Jurkat, Clone E6-1 (cell line): ENCODE measurements at regions not wholly inside any gene's neighbourhood (a gene's known extent, or its start where the extent isn't known, plus 50 kb on each side); places are given as distances from the start of the nearest gene placed in this dataset.
"Not testable (repeated sequence)": the region's sequence is repeated elsewhere in the genome, so short reads cannot be mapped to it uniquely, and the experiment has no call there.

Experiments
- DNase-seq: peaks from one replicate; pipeline ENCODE4 v3.0.0-alpha.2; 2011; ENCODE audit warnings: low read depth, low spot score
- H3K4me3 ChIP-seq: 2 replicates; pipeline ENCODE4 v1.5.1; 2011; ENCODE audit warnings: mild to moderate bottlenecking, low read length, control low read depth, moderate library complexity

- H3K4me3 ChIP-seq = no peak overlapping the region
- DNase-seq = no peak
These were observed 145.1 kb upstream of the SMYD2 start for GRCh38 chr1:214135886-214136285.

- H3K4me3 ChIP-seq = no peak overlapping the region
- peak; percentile 62 for DNase-seq
These were observed 144.5 kb upstream of the SMYD2 start for GRCh38 chr1:214136324-214136919.

- DNase-seq = no peak
- H3K4me3 ChIP-seq = no peak overlapping the region
These were observed 139.5 kb upstream of the SMYD2 start for GRCh38 chr1:214141486-214141885.

- DNase-seq = no peak
- no peak overlapping the region for H3K4me3 ChIP-seq
These were observed 137.7 kb upstream of the SMYD2 start for GRCh38 chr1:214143006-214143992.

GRCh38 chr1:214144521-214144920 lies 136.4 kb upstream of the SMYD2 start:
- DNase-seq = not testable (repeated sequence)

GRCh38 chr1:214146523-214146922 lies 134.4 kb upstream of the SMYD2 start:
- no peak for DNase-seq

More at GRCh38 chr1:214144521-214144920, 136.4 kb upstream of the SMYD2 start:
- not testable (repeated sequence) for H3K4me3 ChIP-seq

GRCh38 chr1:214154596-214155292 lies 126.2 kb upstream of the SMYD2 start:
- no peak overlapping the region for H3K4me3 ChIP-seq
- no peak for DNase-seq

More at GRCh38 chr1:214146523-214146922, 134.4 kb upstream of the SMYD2 start:
- no peak overlapping the region for H3K4me3 ChIP-seq

- DNase-seq = no peak
- no peak overlapping the region for H3K4me3 ChIP-seq
These were observed 124.9 kb upstream of the SMYD2 start for GRCh38 chr1:214155987-214156625.

- DNase-seq = no peak
- H3K4me3 ChIP-seq = no peak overlapping the region
These were observed 116.8 kb upstream of the SMYD2 start for GRCh38 chr1:214164173-214164572.

- no peak for DNase-seq
- H3K4me3 ChIP-seq = no peak overlapping the region
These were observed 115.0 kb upstream of the SMYD2 start for GRCh38 chr1:214165850-214166374.

GRCh38 chr1:214174508-214175199 lies 106.3 kb upstream of the SMYD2 start:
- H3K4me3 ChIP-seq = no peak overlapping the region
- DNase-seq = no peak

- no peak overlapping the region for H3K4me3 ChIP-seq
- no peak for DNase-seq
These were observed 102.9 kb upstream of the SMYD2 start for GRCh38 chr1:214178102-214178501.

GRCh38 chr1:214184992-214185391 lies 96.0 kb upstream of the SMYD2 start:
- DNase-seq = no peak
- H3K4me3 ChIP-seq = no peak overlapping the region

- DNase-seq = no peak
- H3K4me3 ChIP-seq = no peak overlapping the region
These were observed 94.7 kb upstream of the SMYD2 start for GRCh38 chr1:214186103-214186824.

- no peak overlapping the region for H3K4me3 ChIP-seq
- DNase-seq = no peak
These were observed 93.6 kb upstream of the SMYD2 start for GRCh38 chr1:214187121-214187900.

GRCh38 chr1:214187933-214188332 lies 93.0 kb upstream of the SMYD2 start:
- DNase-seq = no peak
- H3K4me3 ChIP-seq = no peak overlapping the region

- H3K4me3 ChIP-seq = no peak overlapping the region
- no peak for DNase-seq
These were observed 92.1 kb upstream of the SMYD2 start for GRCh38 chr1:214188835-214189234.
